ENCODE measurements at regions not wholly inside any gene's neighbourhood (a gene's known extent, or its start where the extent isn't known, plus 50 kb on each side); places are given as distances from the start of the nearest gene placed in this dataset.

DNA sequence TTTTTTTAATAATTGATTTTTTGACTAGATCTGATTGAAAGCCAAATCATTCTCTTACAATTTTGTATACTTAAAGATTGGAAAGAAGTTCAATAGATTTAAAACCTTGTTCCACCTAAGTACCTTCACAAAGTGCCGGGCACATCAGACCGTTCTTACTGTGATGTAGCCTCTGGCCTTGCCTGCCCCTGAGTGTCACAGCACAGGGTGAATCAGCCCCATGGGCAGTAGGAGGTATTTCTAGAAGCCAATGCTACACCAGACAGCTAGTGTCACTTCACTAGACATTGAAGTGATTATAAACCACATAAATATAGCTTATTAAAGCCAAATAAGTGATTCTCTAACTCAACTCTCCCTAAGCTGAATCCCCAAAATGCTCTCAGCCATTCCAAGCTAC, 131.3 kb downstream of the LACC1 start:
- no peaks in the 10 kb centered on the region for H3K36me3 ChIP-seq (ENCODE audit: control insufficient read depth, insufficient read depth, low read length)
- no peak overlapping the region for H3K9ac ChIP-seq (ENCODE audit: insufficient read depth, low read length)
- DNase-seq (ENCODE audit: low read depth in 2 of 2): peak in 1 of 2 donors; percentile 55
- no peaks in the 10 kb centered on the region for H3K79me2 ChIP-seq (ENCODE audit: control insufficient read depth, insufficient read depth, low read length)
- H3K9me3 ChIP-seq (ENCODE audit: control insufficient read depth, insufficient read depth, low read depth, low read length): no peaks in the 10 kb centered on the region
- no peaks in the 10 kb centered on the region for H3K27me3 ChIP-seq (ENCODE audit: control insufficient read depth, insufficient read depth, low read length)
- TF ChIP-seq, protein P1, sequence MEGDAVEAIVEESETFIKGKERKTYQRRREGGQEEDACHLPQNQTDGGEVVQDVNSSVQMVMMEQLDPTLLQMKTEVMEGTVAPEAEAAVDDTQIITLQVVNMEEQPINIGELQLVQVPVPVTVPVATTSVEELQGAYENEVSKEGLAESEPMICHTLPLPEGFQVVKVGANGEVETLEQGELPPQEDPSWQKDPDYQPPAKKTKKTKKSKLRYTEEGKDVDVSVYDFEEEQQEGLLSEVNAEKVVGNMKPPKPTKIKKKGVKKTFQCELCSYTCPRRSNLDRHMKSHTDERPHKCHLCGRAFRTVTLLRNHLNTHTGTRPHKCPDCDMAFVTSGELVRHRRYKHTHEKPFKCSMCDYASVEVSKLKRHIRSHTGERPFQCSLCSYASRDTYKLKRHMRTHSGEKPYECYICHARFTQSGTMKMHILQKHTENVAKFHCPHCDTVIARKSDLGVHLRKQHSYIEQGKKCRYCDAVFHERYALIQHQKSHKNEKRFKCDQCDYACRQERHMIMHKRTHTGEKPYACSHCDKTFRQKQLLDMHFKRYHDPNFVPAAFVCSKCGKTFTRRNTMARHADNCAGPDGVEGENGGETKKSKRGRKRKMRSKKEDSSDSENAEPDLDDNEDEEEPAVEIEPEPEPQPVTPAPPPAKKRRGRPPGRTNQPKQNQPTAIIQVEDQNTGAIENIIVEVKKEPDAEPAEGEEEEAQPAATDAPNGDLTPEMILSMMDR (conservative IDR thresholded peaks at IDR 0.05 in 1 of 2, IDR thresholded peaks at IDR 0.05 in 1 of 2; ENCODE audit: low read depth in 1 of 2, low read length in 2 of 2): no peak
- no peak for TF ChIP-seq EZH2 (IDR thresholded peaks at IDR 0.05; ENCODE audit: low read length, missing control alignments)
- no peak overlapping the region for H3K4me2 ChIP-seq (ENCODE audit: extremely low read depth, insufficient read depth, low read length)
- H4K20me1 ChIP-seq (ENCODE audit: control insufficient read depth, extremely low read depth, insufficient read depth, low read length): no peaks in the 10 kb centered on the region
- no peak overlapping the region for H3K4me3 ChIP-seq (replicated peaks in 1 of 4; ENCODE audit: control extremely low read depth in 1 of 4, insufficient read depth in 1 of 4, low read depth in 3 of 4, low read length in 4 of 4)
- no peak overlapping the region for H2AFZ ChIP-seq (ENCODE audit: low read length)
- no peaks in the 10 kb centered on the region for H3K4me1 ChIP-seq (ENCODE audit: control insufficient read depth, extremely low read depth, insufficient read depth, low read length)
- no peak overlapping the region for H3K27ac ChIP-seq (ENCODE audit: insufficient read depth, low read length)

DNA sequence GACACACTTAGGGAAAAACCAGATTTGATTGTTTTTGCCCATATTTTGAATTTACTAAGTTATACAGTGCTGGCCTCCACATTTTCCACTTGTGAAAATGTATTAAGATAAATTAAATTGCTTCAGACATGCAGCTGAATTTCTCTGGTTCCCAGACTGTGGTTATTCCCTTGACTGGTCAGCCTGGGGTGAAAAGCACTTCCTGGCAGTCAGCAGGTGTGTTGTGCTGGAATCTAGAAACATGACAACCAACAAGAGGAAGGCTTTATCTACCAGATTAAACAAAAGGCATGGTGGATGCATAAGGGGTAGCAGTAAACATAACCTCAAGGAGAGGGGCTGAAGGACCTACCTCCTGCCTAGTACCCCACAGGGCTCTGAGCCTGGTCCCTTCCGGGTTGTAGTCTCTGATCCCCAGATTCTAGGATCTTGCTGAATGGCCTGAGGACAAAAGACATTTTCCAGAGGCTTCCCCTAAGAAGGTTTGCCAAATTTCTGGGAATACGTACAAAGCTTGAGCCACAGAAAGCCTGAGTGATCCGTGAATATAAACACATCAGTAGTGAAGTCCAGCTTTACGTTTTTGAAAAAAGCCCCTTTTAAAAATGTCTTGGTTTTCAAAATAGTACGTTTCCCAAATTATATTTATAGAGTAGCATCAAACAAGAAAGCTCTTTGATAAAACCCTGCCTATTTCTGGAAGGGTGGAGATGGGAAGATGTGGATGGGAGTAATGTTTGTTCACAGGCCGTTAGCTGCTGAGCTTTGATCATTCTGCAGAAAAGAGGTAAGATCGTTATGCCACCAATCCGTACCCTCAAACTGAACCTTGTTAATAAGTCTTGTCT, 133.4 kb downstream of the LACC1 start:
- H3K79me2 ChIP-seq (ENCODE audit: control insufficient read depth, insufficient read depth, low read length): no peaks in the 10 kb centered on the region
- H3K4me1 ChIP-seq (ENCODE audit: control insufficient read depth, extremely low read depth, insufficient read depth, low read length): no peaks in the 10 kb centered on the region
- H4K20me1 ChIP-seq (ENCODE audit: control insufficient read depth, extremely low read depth, insufficient read depth, low read length): no peaks in the 10 kb centered on the region
- TF ChIP-seq, protein P1 (conservative IDR thresholded peaks at IDR 0.05 in 1 of 2, IDR thresholded peaks at IDR 0.05 in 1 of 2; ENCODE audit: low read depth in 1 of 2, low read length in 2 of 2): no peak
- no peak for TF ChIP-seq EZH2 (IDR thresholded peaks at IDR 0.05; ENCODE audit: low read length, missing control alignments)
- H3K9ac ChIP-seq (ENCODE audit: insufficient read depth, low read length): no peak overlapping the region
- H3K27me3 ChIP-seq (ENCODE audit: control insufficient read depth, insufficient read depth, low read length): no peaks in the 10 kb centered on the region
- no peaks in the 10 kb centered on the region for H3K9me3 ChIP-seq (ENCODE audit: control insufficient read depth, insufficient read depth, low read depth, low read length)
- no peak overlapping the region for H3K4me3 ChIP-seq (replicated peaks in 1 of 4; ENCODE audit: control extremely low read depth in 1 of 4, insufficient read depth in 1 of 4, low read depth in 3 of 4, low read length in 4 of 4)
- H3K4me2 ChIP-seq (ENCODE audit: extremely low read depth, insufficient read depth, low read length): peak overlapping the region; percentile 21
- H2AFZ ChIP-seq (ENCODE audit: low read length): peak overlapping the region; percentile 33
- H3K36me3 ChIP-seq (ENCODE audit: control insufficient read depth, insufficient read depth, low read length): no peaks in the 10 kb centered on the region
- no peak overlapping the region for H3K27ac ChIP-seq (ENCODE audit: insufficient read depth, low read length)
- DNase-seq (ENCODE audit: low read depth in 2 of 2): peak; percentile 17 to 72

DNA sequence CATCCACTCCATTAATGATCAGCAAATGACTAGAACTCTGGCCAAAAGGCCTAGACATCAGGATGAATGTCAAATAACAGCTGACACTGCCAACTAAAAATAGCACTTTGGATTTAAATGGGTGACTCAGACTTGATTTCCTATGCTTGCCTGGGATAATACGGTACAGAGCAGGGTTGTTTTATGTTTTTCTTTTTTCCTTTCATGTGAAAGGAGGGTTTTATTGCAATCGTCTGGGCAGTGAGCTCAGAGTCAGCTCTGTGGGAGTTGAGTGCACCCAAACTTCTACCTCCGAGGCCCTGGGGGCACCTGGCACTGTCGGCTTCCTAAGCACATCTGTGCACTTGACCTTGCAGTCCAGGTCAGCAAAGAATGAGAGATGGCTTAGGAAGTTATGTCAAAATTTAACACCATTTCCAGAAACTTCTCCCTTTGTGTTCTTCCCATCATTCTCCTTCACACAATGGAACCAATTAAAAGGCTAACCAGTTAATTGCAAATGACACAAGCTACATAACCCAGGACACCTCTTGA, 134.1 kb downstream of the LACC1 start:
- no peaks in the 10 kb centered on the region for H3K36me3 ChIP-seq (ENCODE audit: control insufficient read depth, insufficient read depth, low read length)
- peak overlapping the region; percentile 21 for H3K4me2 ChIP-seq (ENCODE audit: extremely low read depth, insufficient read depth, low read length)
- no peak overlapping the region for H3K9ac ChIP-seq (ENCODE audit: insufficient read depth, low read length)
- H3K27me3 ChIP-seq (ENCODE audit: control insufficient read depth, insufficient read depth, low read length): no peaks in the 10 kb centered on the region
- no peak overlapping the region for H3K27ac ChIP-seq (ENCODE audit: insufficient read depth, low read length)
- DNase-seq (ENCODE audit: low read depth in 2 of 2): peak; percentile 80 to 81
- H4K20me1 ChIP-seq (ENCODE audit: control insufficient read depth, extremely low read depth, insufficient read depth, low read length): no peaks in the 10 kb centered on the region
- no peaks in the 10 kb centered on the region for H3K79me2 ChIP-seq (ENCODE audit: control insufficient read depth, insufficient read depth, low read length)
- no peaks in the 10 kb centered on the region for H3K4me1 ChIP-seq (ENCODE audit: control insufficient read depth, extremely low read depth, insufficient read depth, low read length)
- no peak for TF ChIP-seq EZH2 (IDR thresholded peaks at IDR 0.05; ENCODE audit: low read length, missing control alignments)
- no peaks in the 10 kb centered on the region for H3K9me3 ChIP-seq (ENCODE audit: control insufficient read depth, insufficient read depth, low read depth, low read length)
- peak overlapping the region; percentile 33 for H2AFZ ChIP-seq (ENCODE audit: low read length)
- H3K4me3 ChIP-seq (replicated peaks in 1 of 4; ENCODE audit: control extremely low read depth in 1 of 4, insufficient read depth in 1 of 4, low read depth in 3 of 4, low read length in 4 of 4): no peak overlapping the region

Measured in fibroblast of lung (primary cell).